GM19099 (cell line): ENCODE measurements at regions not wholly inside any gene's neighbourhood (a gene's known extent, or its start where the extent isn't known, plus 50 kb on each side); places are given as distances from the start of the nearest gene placed in this dataset.

Experiments
- POLR2A ChIP-seq: IDR thresholded peaks from 3 replicates; pipeline ENCODE4 v1.6.1; 2011; ENCODE audit warnings: low read depth; ENCODE audit not compliant: insufficient read length; ENCODE audit errors: extremely low read depth

DNA sequence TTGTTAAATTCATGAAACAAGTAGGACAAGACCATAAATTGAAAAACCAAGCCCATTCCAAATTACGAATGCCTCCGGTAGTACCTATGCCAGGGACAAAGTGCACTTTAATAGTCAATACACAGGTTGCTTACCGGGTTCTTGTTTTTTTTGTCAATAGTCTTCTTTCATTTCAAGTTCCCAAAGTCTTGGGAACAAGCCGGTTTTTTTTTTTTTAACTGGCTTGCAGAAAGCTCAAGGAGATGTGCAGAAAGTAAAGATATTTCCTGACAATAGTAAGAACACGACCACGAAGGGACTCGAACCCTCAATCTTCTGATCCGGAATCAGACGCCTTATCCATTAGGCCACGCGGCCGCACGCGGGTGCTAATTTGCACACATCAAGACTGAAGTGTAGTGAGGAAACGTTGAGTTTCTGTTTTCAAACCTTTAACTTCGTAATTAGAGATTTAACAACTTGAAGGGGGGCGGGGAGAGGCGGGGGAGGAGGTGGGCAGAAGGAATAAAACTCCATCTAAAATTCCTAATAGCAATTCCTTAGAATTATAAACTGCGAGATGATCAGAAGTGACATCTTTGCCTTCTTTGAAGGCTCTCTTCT lies 181.0 kb downstream of the TRIM27 start:
- no peak for TF ChIP-seq POLR2A

DNA sequence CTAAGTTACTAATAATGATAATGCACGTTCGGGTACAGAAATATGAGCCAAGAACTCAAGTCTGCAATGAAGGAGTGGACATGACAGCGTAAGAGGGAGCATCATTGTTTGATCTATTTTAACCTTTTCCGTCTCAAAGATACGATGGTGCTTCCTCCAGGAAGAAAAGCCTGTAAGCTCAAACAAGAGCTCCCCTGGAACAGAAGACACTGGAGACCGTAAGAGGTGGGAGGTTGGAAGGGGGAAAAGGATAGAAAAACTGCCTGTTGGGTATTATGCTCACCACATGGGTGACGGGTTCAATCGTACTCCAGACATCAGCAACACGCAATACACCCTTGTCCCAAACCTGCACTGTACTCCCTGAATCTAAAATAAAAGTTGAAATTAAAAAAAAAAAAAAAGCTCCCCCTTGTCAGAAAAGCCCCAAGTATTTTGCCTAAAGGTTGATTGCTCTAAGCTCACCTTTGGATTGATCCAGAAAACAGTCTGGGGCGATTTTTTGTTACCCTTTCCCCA lies 180.5 kb downstream of the TRIM27 start:
- no peak for TF ChIP-seq POLR2A

DNA sequence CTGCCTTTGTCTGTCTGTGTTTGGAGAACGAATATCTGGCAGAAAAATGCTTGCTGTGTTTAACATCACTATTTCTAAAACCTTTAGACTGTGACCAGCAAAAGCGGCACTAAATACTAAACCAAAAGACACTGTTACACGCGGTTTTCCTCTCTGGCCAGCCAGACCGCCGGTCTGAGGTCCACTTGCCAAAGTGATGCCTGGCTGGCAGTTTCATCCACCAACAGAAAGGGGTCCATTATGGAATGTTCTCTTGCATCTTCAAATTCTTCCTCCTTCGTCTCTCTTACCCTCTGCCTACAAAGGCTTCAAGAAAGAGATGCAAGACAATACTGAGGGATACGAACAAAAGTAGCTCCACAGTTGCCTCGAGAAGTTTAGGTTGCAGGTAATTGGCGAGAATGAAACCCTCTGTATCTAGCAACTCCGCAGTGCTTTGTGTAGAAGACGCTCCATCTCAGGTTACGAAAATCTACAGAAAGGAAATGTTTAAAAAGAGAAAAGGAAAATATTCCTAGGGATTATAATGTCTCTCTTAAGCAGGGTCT lies 176.6 kb downstream of the TRIM27 start:
- no peak for TF ChIP-seq POLR2A

DNA sequence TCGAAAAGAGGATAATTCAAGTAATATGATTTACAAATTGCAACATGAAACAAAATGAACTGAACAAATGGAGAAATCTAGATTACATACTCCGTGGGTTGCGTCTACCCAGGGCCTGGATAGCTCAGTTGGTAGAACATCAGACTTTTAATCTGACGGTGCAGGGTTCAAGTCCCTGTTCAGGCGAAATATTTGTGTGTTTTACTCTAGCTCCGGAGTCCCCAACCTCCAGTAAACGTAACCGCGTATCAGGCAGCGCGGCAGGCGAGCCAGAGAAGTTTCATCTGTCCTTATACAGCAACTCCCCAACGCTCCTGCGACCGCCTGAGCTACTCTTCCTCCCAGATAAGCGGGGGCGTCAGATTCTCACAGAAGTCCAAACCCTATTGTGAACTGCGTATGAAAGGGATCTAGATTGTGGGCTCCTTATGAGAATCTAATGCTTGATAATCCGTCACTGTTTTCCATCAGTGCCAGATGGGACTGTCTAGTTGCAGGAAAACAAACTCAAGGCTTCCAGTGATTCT lies 176.1 kb downstream of the TRIM27 start:
- TF ChIP-seq POLR2A, result no peak

DNA sequence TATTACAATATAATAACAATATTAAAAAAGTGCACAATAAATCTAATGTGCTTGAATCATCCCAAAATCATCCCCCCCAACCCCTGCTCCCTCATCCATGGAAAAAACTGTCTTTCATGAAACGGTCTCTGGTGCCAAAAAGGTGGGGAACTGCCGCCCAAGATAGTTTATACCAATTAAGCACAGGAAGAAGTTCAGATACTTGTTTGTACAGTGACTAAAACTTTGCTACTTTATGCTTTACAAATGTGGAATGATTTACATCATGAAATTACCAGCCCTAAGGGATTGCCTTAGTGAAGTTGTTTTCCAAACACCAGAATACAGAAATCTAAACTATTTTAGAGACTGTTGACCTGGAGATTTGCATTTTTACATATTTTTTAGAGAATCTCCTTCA lies 175.6 kb downstream of the TRIM27 start:
- TF ChIP-seq POLR2A, result no peak

DNA sequence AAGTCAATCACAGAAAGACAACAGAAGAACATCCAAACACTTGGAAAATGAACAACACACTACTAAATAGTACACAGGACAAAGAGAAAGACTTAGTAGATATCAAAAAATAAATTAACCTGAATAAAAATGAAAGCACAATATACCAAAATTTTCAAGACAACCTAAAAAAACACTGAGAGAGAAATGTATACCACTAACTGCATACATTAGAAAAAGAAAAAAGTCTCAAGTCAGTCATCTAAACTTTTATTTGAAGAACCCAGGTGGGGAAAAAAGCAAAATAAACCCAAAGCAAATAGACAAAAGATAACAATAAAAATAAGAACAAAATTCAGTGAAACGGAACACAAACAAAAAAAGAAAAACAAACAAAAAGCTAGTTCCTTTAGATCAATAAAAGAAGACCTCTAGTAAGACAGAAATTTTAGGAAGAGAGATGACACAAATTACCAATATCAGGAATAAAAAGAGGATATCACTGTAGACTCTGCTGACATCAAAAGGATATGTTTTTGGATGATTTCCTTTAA lies 172.8 kb downstream of the TRIM27 start:
- TF ChIP-seq POLR2A, result no peak

DNA sequence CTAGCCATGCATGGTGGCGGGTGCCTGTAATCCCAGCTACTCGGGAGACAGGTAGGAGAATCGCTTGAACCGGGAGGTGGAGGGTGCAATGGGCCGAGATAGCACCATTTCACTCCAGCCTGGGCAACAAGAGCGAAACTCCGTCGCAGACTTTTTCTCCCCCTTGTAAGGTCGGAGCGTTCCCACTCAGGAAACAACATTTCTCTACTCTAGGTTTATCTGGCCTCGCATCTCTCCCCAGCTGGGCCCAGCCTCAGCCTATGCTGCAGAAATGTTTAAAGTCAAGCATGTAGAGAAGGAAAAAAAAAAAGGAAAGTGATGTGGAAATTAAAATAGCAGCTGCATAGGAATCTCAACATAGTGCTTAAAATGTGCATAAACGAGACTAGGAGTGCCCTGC lies 172.3 kb downstream of the TRIM27 start:
- TF ChIP-seq POLR2A, result no peak

DNA sequence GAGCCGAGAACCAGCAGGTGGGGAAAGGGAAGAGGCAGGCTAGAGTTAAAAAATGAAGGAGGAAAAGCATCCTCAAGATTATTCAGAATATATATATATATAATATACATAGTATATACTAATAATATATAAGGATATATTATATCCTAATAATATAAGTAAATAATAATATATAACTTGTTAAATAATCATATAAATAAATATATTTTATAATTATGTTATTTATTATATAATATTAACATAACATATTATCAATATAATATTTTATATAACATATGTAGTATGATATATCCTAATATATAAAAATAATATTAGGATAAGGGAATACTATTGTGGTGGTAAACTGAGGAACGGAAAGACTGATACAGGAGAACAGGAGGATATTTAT lies 171.8 kb downstream of the TRIM27 start:
- TF ChIP-seq POLR2A, result no peak

DNA sequence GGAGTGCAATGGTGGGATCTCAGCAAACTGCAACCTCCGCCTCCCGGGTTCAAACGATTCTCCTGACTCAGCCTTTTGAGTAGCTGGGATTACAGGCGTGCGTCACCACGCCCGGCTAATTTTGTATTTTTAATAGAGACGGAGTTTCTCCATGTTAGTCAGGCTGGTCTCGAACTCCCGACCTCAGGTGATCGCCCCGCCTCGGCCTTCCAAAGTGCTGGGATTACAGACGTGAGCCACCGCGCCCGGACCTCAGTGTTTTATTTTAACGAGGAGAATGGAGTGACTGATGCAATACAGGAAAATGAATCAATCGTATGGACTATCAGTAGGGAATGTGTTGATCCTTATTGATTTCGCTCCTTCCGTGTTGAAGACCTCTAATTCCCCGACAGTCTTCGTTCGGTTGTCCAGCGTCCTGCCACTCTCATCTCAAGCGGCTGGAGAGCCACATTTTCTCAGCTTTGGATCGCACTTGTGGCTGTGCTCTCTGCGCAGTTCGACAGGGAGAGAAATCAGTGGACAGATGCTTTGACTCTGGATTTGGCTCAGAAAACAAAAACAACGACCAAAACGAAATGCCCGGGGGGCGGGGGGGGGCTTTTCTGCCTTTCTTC lies 166.2 kb downstream of the TRIM27 start:
- TF ChIP-seq POLR2A, result no peak

DNA sequence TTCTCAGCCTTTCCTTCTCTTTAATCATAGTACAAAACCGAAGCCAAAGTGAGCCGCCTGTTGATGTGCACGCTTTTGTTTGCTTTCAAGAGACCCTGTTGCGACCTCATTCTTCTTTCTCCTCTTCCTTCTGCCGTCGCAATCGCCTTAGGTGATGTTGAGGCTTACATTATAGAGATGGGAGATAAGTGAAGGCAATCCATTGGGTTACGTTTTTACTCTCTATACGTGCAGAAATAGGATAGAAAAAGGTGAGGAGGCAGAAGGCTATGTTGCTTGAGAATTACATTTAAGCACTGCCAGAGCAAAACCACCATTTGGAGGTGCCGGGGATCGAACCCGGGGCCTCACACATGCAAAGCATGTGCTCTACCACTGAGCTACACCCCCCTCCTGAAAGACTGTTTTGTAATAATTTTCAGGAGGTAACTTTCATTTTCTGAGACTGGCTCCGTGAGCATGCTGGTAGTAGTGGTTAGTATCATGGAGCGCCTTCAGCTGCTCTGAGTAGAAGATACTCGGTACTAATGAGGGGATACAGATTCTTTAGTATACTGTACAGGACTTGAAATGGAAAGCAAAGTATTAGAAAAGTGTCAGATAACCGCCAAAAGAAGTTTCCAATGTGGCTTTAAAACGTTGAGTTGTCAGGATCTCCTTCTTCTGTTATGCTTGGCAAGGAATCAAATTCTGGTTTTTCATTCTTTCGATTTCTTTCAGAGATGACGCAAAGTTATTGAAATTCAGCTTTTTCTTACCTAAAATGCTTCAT lies 165.6 kb downstream of the TRIM27 start:
- no peak for TF ChIP-seq POLR2A

DNA sequence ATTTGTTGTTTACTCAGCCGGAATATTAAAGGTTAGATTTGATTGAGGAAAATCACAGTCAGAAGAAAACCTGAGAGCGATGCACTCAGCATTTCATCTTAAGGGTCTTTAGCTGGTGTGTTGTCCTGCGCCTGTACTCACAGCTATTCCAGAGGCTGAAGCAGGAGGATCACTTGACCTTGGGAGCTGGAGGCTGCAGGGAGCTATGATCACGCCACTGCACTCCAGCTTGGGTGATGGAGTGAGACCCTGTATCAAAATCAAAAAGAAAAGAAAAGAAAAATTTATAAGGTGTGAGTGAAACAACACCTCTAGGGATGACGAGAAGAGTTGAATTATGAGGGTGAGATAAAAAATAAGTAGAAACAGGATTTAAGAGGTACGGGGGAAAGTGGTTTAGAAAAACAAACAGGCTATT lies 165.0 kb downstream of the TRIM27 start:
- TF ChIP-seq POLR2A, result no peak

DNA sequence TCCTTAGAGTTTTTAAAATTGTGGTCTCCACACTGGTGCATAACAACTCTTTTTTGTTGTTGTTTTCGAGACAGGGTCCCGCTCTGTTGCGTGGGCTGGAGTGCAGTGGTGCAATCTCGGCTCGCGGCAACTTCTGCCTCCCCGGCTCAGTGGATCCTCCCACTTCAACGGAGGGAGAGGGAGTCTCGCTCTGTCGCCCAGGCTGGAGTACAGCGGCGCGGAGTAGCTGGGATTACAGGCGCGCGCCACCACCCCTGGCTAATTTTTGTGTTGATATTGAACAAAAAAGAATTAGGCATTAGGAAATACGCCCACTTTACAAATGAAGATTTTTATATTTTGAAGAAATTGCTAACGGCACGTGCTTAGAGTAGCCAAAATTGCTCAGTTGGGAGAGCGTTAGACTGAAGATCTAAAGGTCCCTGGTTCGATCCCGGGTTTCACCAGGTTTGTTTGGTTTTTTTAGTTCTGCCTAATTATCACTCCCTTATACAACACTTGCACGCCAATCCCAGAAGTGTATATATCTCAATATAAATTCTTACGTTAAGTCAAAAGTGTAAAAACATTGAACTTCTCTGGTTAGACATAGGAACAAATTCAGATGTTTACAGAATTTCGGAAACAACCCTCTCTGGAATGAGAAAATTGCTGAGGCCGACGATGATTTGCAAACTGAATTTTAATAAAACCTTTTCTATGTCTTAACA lies 159.6 kb downstream of the TRIM27 start:
- TF ChIP-seq POLR2A, result no peak

DNA sequence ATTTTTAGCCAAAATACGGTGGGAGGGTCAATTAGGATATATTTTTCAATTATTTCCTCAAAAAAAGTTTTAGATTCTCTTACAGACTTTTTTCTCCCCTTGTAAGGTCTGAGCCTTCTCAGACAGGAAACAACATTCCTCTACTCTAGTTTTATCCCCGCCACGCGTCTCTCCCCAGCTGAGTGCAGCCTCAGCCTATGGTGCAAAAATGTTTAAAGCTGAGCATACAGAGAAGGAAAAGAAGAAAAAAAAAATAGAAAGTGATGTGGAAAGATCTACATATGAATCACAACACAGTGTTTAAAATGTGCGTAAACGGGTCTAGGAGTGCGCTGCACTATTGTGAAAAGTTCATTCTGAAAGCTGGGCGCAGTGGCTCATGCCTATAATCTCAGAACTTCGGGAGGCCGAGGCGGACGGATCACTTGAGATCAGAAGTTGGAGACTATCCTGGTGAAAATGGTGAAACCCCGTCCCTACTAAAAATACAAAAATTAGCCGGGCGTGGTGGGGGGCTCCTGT lies 159.0 kb downstream of the TRIM27 start:
- TF ChIP-seq POLR2A, result no peak

DNA sequence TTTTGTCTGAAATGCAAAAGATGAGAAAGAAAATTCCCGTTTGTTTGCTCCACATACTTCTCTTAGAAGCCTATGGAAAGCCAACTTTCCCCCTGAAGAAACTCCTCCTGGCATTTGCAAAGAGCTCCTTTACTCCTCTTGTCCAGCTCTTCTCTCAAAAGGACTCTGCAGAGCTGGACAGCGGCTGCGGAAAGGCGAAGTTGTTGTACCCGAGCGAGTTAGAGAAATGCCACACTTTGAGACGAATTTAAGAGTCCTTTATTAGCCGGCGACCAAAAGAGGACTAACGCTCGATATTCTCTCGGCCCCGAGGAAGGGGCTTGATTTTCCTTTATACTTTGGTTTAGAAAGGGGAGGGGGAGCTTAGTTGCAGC lies 157.8 kb downstream of the TRIM27 start:
- no peak for TF ChIP-seq POLR2A

DNA sequence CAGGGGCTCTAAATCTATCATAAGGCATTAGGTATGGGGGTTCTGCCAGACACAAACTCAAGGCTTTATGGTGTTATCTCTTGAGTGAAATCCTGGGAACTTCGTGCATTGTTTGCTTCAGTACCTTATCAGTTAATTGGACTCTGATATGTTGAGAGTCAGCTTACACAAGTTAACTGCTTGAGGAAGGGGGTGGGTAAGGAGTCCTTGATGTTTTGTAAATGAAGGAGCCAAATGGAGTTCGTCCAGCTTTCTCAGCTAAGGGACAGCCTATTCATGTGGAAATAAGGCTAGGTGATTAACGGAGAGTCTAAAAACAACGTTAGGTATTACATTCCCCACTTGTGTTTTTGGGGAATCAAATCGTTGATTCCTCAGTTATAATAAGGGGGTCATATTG lies 157.4 kb downstream of the TRIM27 start:
- TF ChIP-seq POLR2A, result no peak

DNA sequence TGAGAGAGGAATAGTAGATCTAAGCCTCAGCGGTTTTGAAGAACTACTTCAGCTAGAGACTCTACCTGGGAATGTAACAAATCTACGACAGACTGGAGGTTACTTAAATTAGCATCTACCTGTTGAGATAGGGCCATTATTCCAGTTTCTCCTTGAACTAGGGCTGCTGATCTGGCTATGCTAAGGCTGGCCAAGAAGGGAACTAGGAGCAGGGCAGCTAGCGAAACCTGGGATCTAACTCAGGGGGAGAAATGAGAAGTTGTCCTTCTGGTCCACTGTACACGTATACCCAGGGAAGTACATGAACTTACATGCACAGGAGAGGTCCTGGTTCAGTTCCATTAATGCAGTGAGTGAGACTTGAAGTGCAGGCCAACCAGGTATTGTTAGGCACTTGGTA lies 156.7 kb downstream of the TRIM27 start:
- no peak for TF ChIP-seq POLR2A
